GM19240 (cell line): ENCODE measurements at regions not wholly inside any gene's neighbourhood (a gene's known extent, or its start where the extent isn't known, plus 50 kb on each side); places are given as distances from the start of the nearest gene placed in this dataset.

Source experiments
- DNase-seq: peaks from one replicate; pipeline ENCODE4 v3.0.0; 2011; ENCODE audit warnings: low spot score; ENCODE audit not compliant: insufficient read length

DNA sequence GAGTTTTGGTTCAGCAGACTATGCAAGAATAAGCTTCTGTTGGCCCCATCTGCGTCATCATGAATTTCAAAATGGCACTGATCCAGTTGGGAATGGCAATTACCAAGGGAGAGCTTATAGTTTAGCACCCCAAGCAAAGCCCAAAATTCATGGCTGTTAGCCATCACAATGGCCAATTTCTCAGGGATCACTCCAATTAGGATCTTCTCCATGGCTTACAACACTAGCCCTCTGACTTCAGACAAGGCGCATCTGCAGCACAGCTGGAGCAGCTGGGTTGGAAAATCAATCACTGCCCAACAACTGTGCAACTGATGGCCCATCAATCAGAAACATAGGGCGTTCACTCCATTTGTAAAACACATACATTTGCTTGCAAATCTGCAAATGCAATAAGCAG, 273.6 kb downstream of the SRBD1 start:
- DNase-seq = no peak

DNA sequence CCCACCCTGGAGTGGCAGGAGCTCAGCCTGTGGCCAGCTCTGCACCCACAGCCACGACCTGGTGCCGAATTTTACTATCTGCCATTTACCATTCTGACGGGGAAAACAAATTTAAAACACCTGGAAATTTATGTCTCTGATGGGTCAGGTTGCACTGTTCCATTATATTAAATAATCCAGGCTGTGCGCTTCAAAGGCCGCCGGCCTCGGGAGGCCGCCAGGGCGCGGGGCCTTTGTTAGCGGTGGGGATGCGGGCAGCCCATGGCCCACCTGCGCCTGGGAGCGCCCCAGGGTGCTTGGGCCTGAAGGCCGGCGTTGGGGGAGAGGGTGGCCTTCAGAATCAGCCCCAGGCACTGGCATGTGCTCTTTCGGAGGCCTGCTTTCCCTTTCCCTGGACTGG, 276.9 kb downstream of the SRBD1 start:
- DNase-seq = no peak

DNA sequence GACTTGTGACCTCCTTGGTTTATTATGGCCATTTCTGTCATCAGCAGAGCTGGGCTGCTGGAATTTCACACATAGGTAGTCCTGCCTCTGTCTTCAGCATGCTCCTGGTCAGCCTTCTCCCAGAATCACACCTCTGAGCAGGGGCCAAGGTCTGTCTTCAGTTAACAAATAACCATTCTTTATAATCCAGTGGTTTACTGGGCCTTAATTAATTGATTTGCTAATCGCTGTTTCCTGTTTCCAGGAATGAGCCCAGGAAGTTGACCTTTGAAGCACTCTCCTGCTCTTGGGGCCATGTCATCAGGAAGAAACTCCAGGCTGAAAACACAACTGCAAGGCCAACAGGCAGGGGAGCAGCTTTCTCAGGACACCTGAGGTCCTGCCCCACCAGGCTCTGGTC, 278.5 kb downstream of the SRBD1 start:
- DNase-seq = no peak

DNA sequence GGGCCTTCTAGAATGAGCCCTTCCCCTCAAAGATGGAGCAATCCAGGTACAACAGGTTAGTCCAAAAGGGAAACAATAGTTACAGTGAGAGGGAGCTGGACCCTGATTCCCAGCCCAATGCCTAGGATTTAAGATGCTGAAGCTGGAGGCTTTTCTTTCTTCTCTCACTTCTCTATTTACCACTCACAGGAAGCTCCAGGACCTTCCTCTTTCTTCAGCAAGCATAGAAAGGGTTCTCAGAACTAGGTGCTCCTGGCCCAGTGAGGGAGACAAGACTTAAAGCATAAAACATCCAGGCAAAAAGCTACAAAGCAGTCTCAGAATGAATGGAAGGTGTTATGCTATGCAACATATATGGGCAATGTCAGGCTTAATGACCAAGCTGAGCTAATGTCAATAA, 279.0 kb downstream of the SRBD1 start:
- no peak for DNase-seq

DNA sequence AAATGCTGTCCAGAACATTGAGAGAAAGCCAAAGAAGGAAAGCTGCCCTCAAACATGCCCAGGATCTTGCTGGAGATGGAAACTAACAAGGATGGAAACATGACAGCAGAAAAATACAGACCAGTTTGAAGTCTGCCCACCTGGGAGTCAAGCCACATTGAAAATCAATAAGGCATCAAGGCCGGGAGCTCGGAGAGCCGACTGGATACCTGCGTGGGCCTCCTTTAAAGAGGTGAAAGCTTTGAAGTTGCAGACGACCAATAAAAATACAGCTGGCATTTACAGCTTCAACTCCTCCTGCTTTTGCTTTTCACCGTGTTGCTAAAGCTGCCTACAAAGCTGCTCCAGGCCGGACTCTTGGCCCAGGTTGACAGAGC, 279.7 kb downstream of the SRBD1 start:
- DNase-seq = no peak

DNA sequence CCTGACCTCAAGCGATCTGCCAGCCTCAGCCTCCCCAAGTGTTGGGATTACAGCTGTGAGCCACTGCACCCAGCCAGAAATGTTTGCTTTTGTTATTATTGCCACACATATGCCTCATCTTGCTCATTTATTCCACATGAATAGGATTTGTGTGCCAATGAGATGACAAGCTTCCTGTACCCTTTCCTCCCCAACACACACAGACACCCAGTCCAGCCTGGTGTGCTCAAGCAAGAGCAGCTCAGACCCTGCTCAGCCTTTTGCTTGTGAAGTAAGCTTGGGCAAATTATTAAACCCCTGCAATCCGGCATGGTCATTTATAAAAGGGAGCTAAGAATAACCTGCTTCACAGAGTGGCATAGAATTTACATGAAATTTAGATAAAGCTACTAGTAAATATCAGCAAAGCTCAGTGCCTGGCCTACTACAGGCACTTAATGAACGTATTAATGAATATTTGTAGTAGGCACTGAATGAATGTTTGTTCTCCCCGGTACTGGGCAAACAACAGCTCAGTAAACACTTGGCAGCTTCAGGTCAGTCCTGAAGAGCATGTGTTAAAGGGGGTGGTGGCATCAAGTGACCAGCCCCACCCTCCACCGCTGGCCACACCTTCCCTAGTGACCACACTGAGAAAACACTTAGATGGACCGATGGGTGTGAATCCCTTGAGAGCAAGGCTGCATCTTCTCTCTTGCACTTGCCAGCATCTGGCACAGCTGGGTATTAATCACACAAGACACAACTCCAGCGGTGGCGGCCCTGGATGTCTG, 280.2 kb downstream of the SRBD1 start:
- no peak for DNase-seq

DNA sequence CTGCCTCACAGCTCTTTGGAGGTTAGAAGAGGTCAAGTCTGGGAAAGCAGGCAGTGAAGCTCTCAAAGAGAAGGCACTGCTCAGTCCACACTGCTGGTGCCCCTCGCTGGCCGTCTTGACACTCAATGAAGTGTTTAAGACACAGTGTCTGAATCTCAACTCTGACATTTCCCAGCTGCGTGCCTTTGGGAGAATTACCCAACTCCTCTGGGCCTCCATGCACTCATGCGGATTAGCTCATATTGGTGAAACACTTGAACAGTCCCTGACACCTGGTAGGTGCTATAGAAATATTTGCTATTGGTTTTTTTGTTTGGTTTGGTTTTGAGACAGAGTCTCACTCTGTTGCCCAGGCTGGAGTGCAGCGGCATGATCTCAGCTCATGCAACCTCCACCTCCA, 281.0 kb downstream of the SRBD1 start:
- DNase-seq = no peak

DNA sequence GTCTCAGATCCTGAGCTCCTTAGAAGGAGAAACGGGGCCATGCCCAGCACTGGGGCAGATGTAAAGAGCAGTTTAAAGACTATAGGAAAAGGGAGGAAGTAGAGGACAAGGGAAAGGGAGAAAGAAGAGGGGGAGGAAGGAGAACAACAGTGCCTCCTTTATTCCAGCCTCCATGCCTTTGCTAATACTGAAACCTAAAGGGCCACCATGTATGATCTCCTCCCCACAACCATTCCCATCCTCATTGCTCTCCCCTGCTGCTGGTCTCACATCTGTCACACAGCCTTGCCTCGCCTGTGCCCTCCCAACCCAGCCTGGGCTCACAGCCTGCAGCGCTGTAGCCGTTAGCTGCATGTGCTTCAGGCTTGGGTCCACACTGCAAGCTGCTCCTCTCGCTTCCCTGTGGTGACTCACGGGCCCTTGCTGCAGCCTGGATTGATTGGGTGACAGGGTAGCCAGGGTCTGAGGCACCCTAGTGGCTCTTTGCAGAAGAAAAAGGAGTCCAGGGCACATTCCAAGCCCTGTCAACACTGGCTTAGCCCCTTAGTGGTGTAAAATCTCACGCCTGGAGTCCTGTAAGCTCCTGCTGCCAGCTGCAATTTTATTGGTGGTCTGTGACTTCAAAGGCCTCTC, 281.9 kb downstream of the SRBD1 start:
- no peak for DNase-seq

DNA sequence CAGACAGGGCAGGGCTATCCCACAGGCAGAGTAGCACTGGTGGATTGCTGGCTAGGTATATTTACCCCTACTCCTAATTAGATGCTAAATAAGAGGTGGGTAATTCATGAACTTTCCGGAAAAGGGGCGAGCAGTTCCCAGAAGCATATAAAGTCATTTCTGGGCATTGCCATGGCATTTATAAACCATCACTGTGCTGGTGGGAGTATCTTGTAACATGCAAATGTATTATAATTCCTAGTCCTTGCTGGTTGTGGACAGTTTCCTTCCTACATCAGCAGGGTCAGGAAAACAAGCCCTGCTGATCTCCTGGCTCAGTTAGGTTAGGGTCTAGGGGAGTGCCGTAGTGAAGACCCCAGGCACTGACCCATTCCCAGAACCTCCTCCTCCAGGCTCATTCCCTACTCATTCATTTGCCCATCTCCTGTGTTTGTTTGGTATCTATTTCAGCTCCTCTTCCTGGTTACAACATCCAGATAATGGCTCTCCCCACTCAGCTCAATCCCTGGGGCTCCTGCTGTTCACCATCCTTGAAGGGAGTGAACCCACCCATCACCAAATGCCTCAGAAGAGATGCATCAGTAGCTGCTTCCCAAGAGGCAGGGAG, 282.7 kb downstream of the SRBD1 start:
- no peak for DNase-seq

DNA sequence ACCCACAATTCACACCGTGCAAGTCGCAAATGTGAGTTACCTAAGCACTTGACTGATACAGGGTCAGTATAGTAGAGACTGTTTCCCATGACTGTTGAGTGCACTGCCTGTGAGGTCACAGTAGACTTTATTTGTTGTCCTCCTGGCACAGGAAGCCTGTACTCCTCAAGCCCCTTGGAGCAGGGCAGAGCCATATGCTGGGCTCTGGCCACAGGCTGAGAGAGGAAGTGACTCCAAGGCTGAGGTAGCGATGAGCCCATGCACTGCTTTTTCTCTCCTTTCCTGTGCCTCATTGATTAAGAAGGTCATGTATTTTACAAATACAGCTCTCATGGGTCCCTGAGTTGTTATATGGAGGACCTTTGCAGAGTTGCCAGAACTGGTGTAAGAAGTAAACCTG, 287.7 kb downstream of the SRBD1 start:
- no peak for DNase-seq

DNA sequence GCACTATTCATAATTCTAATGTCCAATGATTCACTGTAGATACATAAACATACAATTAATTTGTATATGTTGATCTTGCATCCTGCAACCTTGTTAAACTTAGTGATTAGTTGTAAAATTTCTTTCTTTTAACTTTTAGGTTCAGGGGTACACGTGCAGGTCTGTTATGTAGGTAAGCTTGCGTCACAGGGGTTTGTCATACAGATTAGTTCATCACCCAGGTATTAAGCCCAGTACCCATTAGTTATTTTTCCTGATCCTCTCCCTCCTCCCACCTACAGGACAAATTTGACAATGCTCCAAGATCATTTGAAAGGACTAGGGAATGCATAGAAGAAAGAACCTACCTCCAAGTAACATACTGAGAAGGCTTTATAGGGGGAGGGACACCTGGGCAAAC, 290.1 kb downstream of the SRBD1 start:
- no peak for DNase-seq

DNA sequence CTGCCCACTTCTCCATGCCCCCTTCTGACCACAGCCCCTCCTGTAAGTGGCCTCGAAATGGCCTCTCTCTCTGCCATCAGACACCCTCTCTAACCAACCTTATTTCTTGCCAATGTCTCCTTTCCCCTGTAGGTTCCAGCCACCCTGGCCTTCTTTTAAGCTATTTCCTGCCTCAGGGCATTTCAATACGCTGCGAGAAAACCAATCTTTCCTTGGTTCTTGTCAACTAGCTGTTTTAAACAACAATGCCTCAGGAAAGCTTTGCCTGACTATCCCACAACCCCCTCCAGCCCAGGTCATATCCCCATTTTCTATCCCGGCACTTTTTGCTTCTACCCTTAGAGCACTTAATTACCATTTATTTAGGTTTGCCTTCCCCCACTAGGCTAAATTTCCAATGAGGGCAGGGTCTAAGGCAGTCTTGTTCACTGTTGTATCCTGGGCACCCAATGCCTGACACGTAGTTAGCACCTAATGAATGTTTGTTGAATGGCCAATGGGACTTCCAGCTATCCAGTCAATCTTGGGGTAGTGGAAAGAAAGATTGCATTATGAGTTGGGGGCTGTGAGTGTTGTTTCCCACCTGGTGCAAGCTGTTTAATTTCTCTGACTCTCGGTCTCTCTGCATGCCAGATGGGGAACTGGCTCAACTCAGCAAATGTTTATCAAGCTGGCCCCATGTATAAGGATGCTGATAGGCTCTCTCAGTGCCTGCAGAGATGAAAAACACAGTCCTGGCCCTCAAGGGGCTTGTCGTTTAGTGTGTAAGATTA, 291.2 kb downstream of the SRBD1 start:
- DNase-seq = no peak

DNA sequence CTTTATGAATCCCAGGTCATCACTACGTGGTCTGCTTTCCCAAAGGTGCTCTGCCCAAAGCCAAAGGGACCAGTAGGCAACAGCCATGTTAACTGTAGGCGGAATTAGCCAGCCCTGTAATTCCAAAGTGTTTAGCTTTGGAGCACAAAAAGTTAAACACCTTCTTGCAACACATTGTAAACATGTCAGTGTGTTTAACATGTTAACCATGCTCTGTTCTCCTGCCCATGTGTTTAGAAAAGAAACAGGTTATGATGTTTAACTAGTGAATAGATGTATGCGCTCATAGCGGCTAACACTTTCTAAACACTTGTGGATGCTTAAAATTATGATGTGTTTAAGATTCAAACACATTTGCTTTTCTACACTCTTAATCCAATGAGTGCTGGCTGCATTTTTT, 292.4 kb downstream of the SRBD1 start:
- no peak for DNase-seq

DNA sequence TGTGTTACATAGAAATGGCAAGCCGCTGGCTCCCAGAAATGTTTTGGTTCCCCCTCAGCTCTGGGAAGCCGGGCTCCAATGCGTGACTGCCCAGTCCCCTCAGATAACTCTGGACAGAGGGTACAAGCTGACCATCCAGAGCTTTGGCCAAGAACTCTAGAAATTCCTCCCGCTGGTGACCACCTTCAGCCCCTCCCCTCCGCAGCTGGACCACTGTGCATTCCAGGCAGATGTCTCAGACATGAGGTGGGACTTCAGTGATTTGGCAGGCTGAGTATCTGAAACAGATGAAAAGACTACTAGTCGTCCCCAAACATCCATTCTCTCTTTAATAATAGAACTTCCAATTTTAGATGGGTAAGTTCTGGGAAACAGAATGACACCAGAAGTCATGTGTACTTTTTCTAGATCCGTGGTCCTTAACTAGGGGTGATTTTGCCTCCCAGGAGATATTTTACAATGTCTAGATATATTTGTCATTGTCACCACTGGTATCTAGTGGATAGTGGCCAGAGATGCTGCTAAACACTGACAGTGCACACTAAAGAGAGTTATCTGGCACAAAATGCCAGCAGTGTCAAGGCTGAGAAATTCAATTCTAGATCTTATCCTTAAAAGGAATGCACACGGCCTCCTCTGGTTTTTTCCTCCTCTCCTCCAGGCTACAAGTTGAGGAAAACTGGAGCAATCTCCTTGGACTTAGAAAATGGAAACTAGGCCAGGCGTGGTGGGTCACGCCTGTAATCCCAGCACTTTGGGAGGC, 294.3 kb downstream of the SRBD1 start:
- DNase-seq = no peak

DNA sequence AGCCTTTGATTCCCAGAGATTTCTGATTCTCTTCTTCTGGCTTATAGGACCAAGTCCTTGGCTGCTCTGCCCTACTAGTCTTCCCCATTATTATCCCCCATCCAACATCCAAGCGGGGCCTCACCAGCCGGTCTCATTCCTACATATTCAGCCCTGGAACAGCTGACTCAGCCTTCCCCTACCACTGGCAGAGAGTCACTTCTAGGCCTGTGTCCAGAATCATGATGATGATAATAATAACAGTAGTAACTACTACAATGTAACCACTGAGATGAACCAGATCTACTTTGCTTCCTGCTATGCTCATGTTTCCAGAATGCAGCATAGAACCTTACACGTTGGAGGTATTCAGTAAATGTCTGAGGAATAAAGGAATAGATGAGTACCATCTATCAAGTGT, 295.2 kb downstream of the SRBD1 start:
- no peak for DNase-seq

DNA sequence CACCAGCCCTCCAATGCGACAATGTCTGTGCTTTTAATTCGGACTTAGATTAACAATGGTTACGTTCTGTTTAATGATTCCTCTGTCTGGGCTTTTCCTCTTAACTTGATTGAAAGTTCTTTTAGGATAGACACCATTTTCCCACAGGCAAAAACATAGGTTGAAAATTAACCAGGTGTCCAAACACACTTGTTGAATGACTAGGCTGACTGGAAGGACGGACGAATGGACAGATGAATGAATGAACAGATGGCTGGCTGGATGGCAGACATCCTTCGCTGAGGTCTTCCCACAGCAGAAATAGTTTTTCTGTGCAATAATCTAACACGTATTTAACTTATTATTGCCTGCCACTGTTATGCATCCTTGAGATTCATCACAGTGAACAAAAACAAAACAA, 298.8 kb downstream of the SRBD1 start:
- no peak for DNase-seq

DNA sequence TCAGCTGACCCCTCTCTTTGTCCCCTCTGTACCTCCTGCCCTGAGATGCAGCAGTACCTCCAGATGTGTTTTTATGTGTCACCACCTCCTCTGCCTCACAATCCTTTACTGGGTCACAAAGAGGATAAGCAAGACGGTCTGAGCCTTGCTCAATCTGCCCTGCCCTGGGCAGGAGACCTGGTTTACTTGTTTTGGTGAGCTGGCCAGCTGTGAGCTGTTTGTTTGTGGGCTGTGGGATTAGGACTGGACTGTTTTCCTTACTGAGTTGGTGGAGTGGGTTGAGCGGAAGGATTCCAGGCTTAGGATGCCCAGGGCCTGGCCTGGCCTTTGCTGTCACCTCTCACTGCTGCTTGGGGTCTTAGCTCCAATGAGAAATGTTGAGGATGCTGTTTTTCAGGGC, 299.5 kb downstream of the SRBD1 start:
- DNase-seq = no peak

DNA sequence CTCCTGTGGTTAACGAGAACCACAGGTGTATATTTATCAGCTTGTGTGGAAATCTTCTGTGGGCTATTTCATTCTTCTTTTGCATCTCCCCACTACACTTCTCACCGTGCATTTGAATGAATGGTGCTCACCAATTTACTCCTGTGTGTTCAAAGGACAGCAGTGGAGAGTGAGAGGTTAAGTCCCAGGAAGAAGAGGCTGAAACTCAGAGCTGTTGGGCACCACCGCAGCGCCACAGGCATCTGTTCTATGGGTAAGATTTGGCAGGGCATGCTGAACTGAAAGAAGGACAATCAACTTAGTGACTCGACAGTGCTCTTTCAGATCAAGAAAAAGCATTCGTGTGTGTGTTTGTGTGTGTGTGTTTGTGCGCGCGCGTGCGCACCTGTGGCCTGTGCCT, 297.9 kb upstream of the SIX2 start:
- no peak for DNase-seq

DNA sequence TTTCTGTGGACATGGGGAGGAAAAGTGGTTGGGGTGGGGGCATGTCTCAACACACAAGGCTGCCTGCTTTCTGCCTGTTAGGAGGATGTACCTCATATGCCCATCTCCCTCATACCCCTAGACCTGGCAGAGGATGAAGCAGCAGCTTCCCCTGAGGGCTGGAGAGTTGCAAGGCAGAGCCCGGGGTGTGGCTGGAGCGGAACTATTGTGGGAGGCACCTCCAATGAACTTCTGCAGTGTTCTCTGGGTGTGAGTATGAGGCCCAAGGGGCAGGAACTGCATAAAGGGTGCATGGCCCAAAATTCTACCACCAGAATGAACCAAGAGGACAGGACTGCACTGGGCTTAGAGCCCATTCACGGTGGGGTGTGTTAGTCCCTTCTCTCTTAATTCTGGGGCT, 296.3 kb upstream of the SIX2 start:
- no peak for DNase-seq

DNA sequence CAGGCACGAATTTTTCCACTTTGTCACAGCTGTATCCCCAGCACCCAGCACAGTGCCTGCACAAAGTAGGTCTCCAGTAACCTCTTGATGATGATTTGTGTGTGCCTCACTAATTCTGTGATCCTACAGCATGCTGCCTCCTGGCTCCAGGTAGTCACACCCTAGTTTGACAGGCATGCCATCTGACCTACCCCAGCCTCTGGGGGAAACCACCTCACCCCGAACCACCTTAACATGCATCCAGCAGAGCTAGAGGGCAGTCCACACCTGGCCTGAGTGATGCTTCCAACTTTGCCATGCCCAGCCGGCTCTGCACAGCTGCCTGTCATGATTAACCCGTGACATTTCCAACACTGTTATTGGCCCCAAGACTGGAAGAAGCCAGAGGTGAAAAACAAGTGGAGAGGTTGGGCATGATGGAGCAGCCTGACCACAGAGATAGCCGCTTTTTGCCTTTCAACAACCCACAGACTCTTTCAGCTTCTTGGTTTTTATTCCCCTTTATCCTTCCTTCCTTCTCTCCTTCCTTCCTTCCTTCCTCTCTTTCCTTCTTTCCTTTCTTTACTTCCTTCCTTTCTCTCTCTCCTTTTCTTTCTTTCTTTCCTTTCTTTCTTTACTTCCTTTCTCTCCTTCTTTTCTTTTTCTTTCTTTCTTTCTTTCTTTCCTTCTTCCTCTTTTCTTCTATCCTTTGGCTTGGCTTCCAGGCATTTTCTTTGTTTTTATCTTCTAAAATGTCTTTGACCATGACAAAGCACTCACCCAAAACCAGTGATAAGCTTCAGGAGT, 294.4 kb upstream of the SIX2 start:
- DNase-seq = no peak
